ENCODE measurements at regions not wholly inside any gene's neighbourhood (a gene's known extent, or its start where the extent isn't known, plus 50 kb on each side); places are given as distances from the start of the nearest gene placed in this dataset.

- peak; percentile 74 for DNase-seq (ENCODE audit: low read depth)
These were observed 62.9 kb downstream of the NHLRC3 start for GRCh38 chr13:39100996-39101738.

GRCh38 chr13:39102981-39103490, 64.8 kb downstream of the NHLRC3 start:
- no peak for DNase-seq (ENCODE audit: low read depth)

GRCh38 chr13:39105110-39105509, 66.9 kb downstream of the NHLRC3 start:
- DNase-seq (ENCODE audit: low read depth), result peak; percentile 71

- DNase-seq (ENCODE audit: low read depth), result peak; percentile 2
These were observed 68.2 kb downstream of the NHLRC3 start for GRCh38 chr13:39106216-39107005.

- DNase-seq (ENCODE audit: low read depth), result no peak
These were observed 69.3 kb downstream of the NHLRC3 start for GRCh38 chr13:39107561-39107960.

- no peak for DNase-seq (ENCODE audit: low read depth)
These were observed 70.5 kb downstream of the NHLRC3 start for GRCh38 chr13:39108783-39109182.

GRCh38 chr13:39110518-39111097, 72.4 kb downstream of the NHLRC3 start:
- DNase-seq (ENCODE audit: low read depth), result peak; percentile 2

- DNase-seq (ENCODE audit: low read depth), result no peak
These were observed 72.9 kb downstream of the NHLRC3 start for GRCh38 chr13:39111145-39111544.

- no peak for DNase-seq (ENCODE audit: low read depth)
These were observed 81.2 kb downstream of the NHLRC3 start for GRCh38 chr13:39119422-39119821.

GRCh38 chr13:39123578-39123977, 85.3 kb downstream of the NHLRC3 start:
- DNase-seq (ENCODE audit: low read depth), result no peak

- DNase-seq (ENCODE audit: low read depth), result no peak
These were observed 91.0 kb downstream of the NHLRC3 start for GRCh38 chr13:39129213-39129612.

- no peak for DNase-seq (ENCODE audit: low read depth)
These were observed 92.0 kb downstream of the NHLRC3 start for GRCh38 chr13:39130301-39130700.

- peak; percentile 2 for DNase-seq (ENCODE audit: low read depth)
These were observed 94.3 kb downstream of the NHLRC3 start for GRCh38 chr13:39132286-39133230.

GRCh38 chr13:39133781-39134180, 95.5 kb downstream of the NHLRC3 start:
- no peak for DNase-seq (ENCODE audit: low read depth)

- DNase-seq (ENCODE audit: low read depth), result no peak
These were observed 96.3 kb downstream of the NHLRC3 start for GRCh38 chr13:39134574-39134973.

GRCh38 chr13:39144391-39144790, 106.1 kb downstream of the NHLRC3 start:
- no peak for DNase-seq (ENCODE audit: low read depth)

- DNase-seq (ENCODE audit: low read depth), result peak; percentile 52
These were observed 106.8 kb downstream of the NHLRC3 start for GRCh38 chr13:39144941-39145533.

GRCh38 chr13:39148513-39148961, 110.3 kb downstream of the NHLRC3 start:
- peak; percentile 75 for DNase-seq (ENCODE audit: low read depth)

GRCh38 chr13:39149896-39150295, 111.6 kb downstream of the NHLRC3 start:
- DNase-seq (ENCODE audit: low read depth), result no peak

- no peak for DNase-seq (ENCODE audit: low read depth)
These were observed 115.8 kb downstream of the NHLRC3 start for GRCh38 chr13:39154041-39154440.

- no peak for DNase-seq (ENCODE audit: low read depth)
These were observed 121.1 kb downstream of the NHLRC3 start for GRCh38 chr13:39159393-39159792.

Data from LHCN-M2 (cell line).